Fibroblast of mammary gland (primary cell): ENCODE measurements at regions not wholly inside any gene's neighbourhood (a gene's known extent, or its start where the extent isn't known, plus 50 kb on each side); places are given as distances from the start of the nearest gene placed in this dataset.
A peak's percentile ranks its signal among the peaks of the same experiment; 100 is the strongest.

ENCODE experiments used
- DNase-seq: peaks from one replicate; pipeline ENCODE4 v3.0.0-alpha.2; 2010; ENCODE audit warnings: low read depth
- H3K4me3 ChIP-seq: 2 replicates; pipeline ENCODE4 v1.5.1; 2011; ENCODE audit warnings: low read depth, mild to moderate bottlenecking, low read length, moderate library complexity; ENCODE audit not compliant: control insufficient read depth
- TF ChIP-seq, protein P1 (sequence below): conservative IDR thresholded peaks from 2 replicates; pipeline ENCODE4 v1.5.1; 2011; ENCODE audit warnings: low read depth, low read length, inconsistent platforms; ENCODE audit not compliant: control insufficient read depth, insufficient read depth

DNA sequence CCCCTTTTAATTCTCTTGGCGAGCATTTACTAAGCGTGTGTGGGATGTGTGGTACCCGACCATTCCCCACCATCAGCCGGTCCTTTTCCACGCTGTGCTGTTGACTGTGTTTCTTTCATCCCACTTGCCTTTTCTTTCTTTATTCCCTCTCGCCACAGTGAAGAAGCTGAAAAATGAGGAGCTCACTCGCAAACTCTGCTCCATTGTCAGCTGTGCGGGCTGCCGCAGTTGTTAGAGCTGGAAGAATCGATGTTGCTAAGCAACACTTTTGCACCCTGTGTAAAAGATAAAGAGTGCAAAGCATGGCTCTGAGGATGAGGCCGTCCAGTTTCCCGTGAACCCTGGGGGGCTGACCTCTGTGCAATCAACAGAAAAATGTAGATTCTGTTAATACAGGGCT is 203.1 kb upstream of the NEBL start:
- TF ChIP-seq, protein P1, sequence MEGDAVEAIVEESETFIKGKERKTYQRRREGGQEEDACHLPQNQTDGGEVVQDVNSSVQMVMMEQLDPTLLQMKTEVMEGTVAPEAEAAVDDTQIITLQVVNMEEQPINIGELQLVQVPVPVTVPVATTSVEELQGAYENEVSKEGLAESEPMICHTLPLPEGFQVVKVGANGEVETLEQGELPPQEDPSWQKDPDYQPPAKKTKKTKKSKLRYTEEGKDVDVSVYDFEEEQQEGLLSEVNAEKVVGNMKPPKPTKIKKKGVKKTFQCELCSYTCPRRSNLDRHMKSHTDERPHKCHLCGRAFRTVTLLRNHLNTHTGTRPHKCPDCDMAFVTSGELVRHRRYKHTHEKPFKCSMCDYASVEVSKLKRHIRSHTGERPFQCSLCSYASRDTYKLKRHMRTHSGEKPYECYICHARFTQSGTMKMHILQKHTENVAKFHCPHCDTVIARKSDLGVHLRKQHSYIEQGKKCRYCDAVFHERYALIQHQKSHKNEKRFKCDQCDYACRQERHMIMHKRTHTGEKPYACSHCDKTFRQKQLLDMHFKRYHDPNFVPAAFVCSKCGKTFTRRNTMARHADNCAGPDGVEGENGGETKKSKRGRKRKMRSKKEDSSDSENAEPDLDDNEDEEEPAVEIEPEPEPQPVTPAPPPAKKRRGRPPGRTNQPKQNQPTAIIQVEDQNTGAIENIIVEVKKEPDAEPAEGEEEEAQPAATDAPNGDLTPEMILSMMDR: no peak
- peak overlapping the region; percentile 10 for H3K4me3 ChIP-seq
- DNase-seq: peak; percentile 41

DNA sequence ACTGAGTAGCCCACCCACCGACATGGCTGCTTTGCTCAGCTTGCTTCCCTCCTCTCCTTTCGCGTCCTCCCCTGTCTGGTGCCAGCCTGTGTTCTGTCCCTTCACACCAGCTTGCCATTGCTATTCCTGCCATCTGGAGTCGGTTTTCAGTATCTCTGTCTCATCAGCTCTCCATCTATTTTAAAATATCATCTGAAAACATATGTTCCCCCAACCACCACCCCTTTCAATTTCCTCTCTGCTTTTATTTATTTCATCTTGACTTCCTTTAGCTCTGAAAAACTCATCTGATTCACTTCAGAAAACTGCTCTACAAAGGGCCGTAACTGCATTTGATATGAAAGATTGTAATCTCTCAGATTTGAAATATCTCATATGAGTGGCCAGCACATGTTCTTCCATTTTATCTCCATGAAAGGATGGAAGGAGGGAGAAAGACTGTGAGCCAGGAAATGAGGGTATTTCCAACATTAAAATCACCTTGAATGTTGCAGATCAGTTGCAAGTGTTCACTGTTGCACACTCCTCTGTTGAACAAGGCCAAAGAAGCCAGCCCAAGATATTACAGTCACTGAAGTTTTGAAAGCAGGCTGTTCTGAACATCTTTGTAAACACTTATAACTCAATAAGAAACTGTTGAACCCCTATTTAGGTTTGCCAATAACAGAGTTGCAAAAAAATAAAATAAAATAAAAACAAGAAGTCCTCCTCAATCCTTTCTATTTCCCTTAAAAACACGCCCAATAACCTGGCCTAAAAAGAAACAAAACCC is 202.4 kb upstream of the NEBL start:
- TF ChIP-seq, protein P1: no peak
- peak; percentile 29 for DNase-seq
- no peak overlapping the region for H3K4me3 ChIP-seq

DNA sequence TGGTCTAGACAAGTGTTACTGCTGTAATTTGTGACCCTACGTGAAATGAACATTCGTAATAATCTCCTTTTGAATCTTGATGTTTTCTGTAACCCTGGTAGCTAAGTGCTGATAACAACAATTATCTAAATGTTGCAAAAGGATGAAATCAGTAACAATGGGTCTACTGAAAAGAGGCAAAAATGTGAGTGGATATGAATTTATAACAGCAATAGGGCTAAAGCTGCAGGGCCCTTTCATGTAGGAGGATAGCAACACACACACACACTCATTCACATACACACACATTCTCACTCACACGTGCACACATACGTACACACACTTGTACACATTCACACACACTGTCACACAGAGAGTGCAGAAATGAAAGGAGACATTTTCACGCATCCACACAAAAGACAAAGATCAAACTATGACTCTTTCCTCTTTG is 200.8 kb upstream of the NEBL start:
- TF ChIP-seq, protein P1: no peak
- DNase-seq: no peak
- no peak overlapping the region for H3K4me3 ChIP-seq

DNA sequence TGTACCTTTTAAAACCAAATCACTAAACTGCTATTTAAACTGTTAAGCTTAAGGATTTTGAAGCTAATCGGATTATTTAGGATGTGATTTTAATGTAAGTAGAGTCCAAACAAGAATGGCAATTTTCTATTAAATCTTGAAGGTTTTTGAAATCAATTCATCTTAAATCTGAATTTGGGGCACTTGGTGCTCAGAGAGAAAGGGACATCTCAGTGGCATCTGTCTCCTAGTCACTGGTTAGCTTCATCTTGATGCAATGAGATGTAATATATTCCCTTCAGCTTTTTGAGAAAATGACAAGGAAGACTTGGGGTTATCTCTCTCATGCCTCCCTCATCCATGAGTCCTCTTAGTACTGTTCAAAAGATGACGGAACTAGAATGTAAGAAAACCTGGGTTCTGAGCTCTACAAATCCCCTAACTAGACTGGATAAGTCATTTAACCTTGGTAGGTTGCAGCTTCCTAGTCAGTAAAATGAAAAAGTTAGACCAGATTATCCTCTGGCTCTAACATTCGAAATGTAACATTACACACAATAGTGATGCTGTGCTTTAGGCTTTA is 198.5 kb upstream of the NEBL start:
- H3K4me3 ChIP-seq: no peak overlapping the region
- no peak for DNase-seq
- TF ChIP-seq, protein P1: no peak

DNA sequence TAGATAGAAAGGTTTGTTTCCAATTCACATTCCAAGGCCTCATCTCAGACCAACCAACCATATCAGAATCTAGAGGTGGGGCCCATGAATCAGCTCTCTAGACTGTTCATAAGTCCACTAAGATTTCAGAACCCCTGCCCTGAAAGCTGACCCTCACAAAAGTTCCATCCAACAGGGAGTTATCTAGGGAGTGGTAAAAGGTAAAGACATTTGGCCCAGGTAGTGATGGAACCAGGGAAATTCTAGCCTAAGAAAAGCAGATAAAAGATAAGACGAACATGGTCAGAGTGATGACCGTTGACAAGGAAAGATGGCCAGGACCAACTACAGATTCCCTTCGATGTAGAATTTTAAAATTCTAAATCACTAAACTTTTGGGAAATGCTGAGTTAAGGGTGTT is 198.0 kb upstream of the NEBL start:
- TF ChIP-seq, protein P1: no peak
- H3K4me3 ChIP-seq: no peak overlapping the region
- no peak for DNase-seq

DNA sequence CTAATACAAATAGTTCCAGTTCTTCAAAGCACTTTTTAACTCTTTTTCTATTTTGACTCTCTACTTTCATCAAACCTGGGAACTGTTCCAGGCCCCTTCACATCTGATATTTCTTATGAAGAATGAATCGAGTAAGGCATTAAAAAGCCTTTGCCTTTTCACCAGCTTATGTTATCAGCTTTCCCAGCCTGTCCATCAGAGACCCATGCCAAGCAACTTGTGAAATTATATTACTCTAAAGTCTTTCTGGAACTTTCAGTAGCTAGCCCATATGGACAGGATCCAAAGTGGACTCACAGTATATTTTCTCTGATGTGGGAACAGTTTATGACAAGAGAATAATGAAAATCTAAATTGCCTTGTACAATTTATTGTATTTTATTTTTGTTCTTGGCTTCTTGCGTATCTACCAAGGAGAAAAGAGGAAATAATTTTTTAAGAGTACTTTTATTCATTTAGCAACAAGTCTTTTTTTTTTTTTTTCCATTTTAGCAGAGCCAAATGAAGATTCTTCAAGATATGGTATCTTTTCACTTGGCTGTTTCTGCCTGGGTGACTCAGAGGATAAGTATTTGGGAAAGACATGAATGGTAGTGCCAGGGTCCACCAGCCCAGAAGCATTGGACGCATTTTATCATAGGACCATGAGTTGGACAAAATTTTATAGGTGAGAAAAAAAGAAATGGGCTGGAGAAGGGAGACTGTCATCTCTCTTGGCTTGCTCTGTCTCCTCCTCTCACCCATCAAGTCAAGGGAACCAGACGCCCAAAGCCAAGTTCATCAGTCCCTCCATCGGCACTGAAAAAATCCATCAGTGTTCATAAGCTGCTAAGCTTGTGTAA is 195.8 kb upstream of the NEBL start:
- peak; percentile 30 for DNase-seq
- TF ChIP-seq, protein P1: no peak
- no peak overlapping the region for H3K4me3 ChIP-seq
